ENCODE measurements at regions not wholly inside any gene's neighbourhood (a gene's known extent, or its start where the extent isn't known, plus 50 kb on each side); places are given as distances from the start of the nearest gene placed in this dataset.

DNA sequence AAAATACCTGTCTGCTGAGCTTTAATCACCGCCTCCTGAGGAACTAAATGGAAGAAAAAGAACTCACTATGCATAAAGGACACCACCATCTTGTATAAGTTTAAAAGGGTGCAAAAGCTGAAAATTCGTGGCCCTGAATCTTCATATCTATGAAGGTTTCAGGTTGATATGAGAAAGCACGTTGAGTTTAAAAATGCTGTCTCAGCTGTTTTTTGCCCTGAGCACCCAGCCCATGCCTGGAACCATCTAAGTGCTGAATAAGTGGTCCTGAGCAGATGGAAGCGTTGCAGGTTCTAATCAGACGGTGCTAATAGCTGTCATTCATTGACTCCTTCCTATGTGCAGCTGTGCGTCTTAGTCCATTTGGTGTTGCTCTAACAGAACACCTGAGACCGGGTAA lies 467.4 kb downstream of the EIPR1 start:
- DNase-seq (no peak), ATAC-seq (no peak)
- Histone ChIP-seq H3K4me3 (no peak overlapping the region), H3K36me3 (no peaks in the 10 kb centered on the region), H3K9me3 (no peaks in the 10 kb centered on the region), H3K27ac (no peak overlapping the region), H3K27me3 (no peaks in the 10 kb centered on the region), H3K4me1 (no peaks in the 10 kb centered on the region)
- intact Hi-C loops (cut with DNase I): no loop called here
- TF ChIP-seq POLR2A (IDR thresholded peaks at IDR 0.05): no peak
- no peak for TF ChIP-seq CTCF (IDR thresholded peaks at IDR 0.05)
- WGBS (ENCODE audit: insufficient coverage, low coverage, low lambda C conversion rate, missing lambda C conversion rate): 80% methylated on average over 6 of the region's 7 CpGs

GRCh38 chr2:2909086-2910035 lies 468.3 kb downstream of the EIPR1 start:
- Histone ChIP-seq H3K36me3 (no peaks in the 10 kb centered on the region), H3K4me3 (no peak overlapping the region), H3K27me3 (no peaks in the 10 kb centered on the region), H3K27ac (no peak overlapping the region), H3K4me1 (no peaks in the 10 kb centered on the region), H3K9me3 (no peaks in the 10 kb centered on the region)
- no peak for TF ChIP-seq POLR2A (IDR thresholded peaks at IDR 0.05)
- no peak for TF ChIP-seq CTCF (IDR thresholded peaks at IDR 0.05)
- ATAC-seq (no peak), DNase-seq (no peak)
- intact Hi-C loops (cut with DNase I): no loop called here
- 87% methylated on average over 8 of the region's 23 CpGs for WGBS (ENCODE audit: insufficient coverage, low coverage, low lambda C conversion rate, missing lambda C conversion rate)

- Histone ChIP-seq H3K4me3 (no peak overlapping the region), H3K9me3 (no peaks in the 10 kb centered on the region), H3K27me3 (no peaks in the 10 kb centered on the region), H3K27ac (no peak overlapping the region), H3K36me3 (no peaks in the 10 kb centered on the region), H3K4me1 (no peaks in the 10 kb centered on the region)
- intact Hi-C loops (cut with DNase I): no loop called here
- no peak for TF ChIP-seq POLR2A (IDR thresholded peaks at IDR 0.05)
- TF ChIP-seq CTCF (IDR thresholded peaks at IDR 0.05): no peak
- no peak for DNase-seq
- ATAC-seq: no peak
- WGBS (ENCODE audit: insufficient coverage, low coverage, low lambda C conversion rate, missing lambda C conversion rate): 72% methylated on average over 7 of the region's 7 CpGs
Observed at GRCh38 chr2:2906091-2906490, 471.5 kb downstream of the EIPR1 start.

DNA sequence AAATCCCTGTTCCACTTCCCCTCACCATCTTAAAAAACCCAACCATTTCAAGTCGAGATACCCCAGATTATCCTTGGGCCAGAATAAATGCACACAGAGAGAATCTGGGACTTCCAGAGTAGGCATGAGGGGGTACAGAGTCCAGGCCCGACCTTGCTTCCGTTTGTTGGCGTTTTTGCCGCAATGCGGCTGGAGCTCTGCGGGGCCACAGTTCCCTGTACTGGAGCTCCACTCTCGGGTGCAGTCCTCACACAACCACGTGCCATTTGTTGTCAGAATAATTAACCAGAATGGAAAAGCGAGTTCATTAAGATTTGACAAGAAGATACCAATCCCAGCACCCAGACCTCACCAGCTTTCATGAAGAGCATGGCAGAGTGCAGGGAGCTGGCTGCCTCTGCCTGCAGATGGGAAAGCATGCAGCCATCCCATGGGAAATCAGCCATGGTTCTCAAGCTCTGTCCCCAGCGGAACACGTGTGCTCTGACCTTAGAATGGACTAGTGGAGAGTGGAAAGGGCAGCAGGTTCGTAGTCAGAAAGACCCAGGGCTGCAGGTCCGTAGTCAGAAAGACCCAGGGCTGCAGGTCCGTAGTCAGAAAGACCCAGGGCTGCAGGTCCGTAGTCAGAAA lies 472.8 kb downstream of the EIPR1 start:
- TF ChIP-seq POLR2A (IDR thresholded peaks at IDR 0.05) (no peak), CTCF (IDR thresholded peaks at IDR 0.05) (no peak)
- H3K4me1 ChIP-seq: no peaks in the 10 kb centered on the region
- no peak for DNase-seq
- no peak overlapping the region for H3K27ac ChIP-seq
- no peak for ATAC-seq
- intact Hi-C loops (cut with DNase I): no loop called here
- H3K9me3 ChIP-seq: no peaks in the 10 kb centered on the region
- H3K27me3 ChIP-seq: no peaks in the 10 kb centered on the region
- 64% methylated on average over 11 of the region's 16 CpGs for WGBS (ENCODE audit: insufficient coverage, low coverage, low lambda C conversion rate, missing lambda C conversion rate)
- H3K4me3 ChIP-seq: no peak overlapping the region
- no peaks in the 10 kb centered on the region for H3K36me3 ChIP-seq

Measured in right lobe of liver (tissue), 6 donors.